ENCODE measurements at regions not wholly inside any gene's neighbourhood (a gene's known extent, or its start where the extent isn't known, plus 50 kb on each side); places are given as distances from the start of the nearest gene placed in this dataset.
A peak's percentile ranks its signal among the peaks of the same experiment; 100 is the strongest.

DNA sequence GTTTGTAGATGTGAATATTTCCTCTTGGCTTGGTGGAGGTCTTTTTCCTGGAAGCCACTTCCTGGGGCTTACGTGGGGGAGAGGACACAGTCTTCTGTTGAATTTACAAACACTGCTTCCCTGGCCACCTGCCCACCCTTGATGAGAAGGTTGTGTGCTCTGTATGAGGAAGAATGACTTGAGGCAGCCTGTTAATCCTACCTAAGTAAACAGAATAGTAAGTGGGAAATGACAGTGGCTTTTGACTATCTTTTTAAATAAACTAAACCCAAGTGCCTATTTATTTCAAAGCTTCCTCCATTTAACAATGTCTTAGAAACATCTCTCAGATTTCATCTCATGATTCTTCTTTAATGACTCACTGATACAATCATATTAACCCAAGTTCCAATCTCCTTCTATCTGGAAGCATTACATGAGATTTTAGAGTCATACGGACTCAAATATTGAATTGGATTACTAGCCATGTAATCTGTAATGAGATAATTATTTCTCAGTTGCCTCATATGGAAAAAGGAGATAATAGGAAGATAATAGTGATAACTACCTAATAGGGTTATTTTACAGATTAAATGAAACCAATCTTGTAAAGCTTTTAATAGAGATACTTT, 96.6 kb upstream of the SMIM36 start:
- TF ChIP-seq CEBPB (IDR thresholded peaks at IDR 0.05) = no peak
- TF ChIP-seq CREB1 (IDR thresholded peaks at IDR 0.05; ENCODE audit: low read depth) = no peak

DNA sequence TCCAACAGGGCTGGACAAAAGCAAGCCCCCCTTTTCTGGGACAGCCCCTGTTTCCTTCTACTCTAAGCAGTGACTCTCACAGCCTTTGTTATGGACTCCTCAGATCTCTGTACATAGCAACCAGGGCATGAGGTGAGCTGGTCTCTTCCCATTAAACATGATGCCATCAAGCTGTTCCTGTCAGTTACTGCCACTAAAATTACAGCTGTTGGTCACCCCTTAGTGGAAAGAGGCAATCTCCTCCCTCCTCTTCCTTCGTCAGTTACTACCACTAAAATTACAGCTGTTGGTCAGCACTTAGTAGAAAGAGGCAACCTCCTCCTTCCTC, 95.2 kb upstream of the SMIM36 start:
- no peak for TF ChIP-seq ZBTB7A (IDR thresholded peaks at IDR 0.05; ENCODE audit: low read depth)
- no peak for TF ChIP-seq NFIC (IDR thresholded peaks at IDR 0.05)
- no peak for TF ChIP-seq USF1 (IDR thresholded peaks at IDR 0.05)
- no peak for TF ChIP-seq FOXM1 (IDR thresholded peaks at IDR 0.05; ENCODE audit: borderline replicate concordance, low read depth)

- TF ChIP-seq MAX (IDR thresholded peaks at IDR 0.05) (no peak), NFIC (IDR thresholded peaks at IDR 0.05) (no peak), TAF1 (IDR thresholded peaks at IDR 0.05; ENCODE audit: low read depth) (no peak), YY1 (IDR thresholded peaks at IDR 0.05; ENCODE audit: low read depth) (no peak), CREB1 (IDR thresholded peaks at IDR 0.05; ENCODE audit: low read depth) (no peak), EGR1 (IDR thresholded peaks at IDR 0.05) (no peak), ZBTB7A (IDR thresholded peaks at IDR 0.05; ENCODE audit: low read depth) (no peak), CEBPB (IDR thresholded peaks at IDR 0.05) (no peak), TCF12 (IDR thresholded peaks at IDR 0.05; ENCODE audit: low read depth) (no peak)
- TF ChIP-seq, protein P1, sequence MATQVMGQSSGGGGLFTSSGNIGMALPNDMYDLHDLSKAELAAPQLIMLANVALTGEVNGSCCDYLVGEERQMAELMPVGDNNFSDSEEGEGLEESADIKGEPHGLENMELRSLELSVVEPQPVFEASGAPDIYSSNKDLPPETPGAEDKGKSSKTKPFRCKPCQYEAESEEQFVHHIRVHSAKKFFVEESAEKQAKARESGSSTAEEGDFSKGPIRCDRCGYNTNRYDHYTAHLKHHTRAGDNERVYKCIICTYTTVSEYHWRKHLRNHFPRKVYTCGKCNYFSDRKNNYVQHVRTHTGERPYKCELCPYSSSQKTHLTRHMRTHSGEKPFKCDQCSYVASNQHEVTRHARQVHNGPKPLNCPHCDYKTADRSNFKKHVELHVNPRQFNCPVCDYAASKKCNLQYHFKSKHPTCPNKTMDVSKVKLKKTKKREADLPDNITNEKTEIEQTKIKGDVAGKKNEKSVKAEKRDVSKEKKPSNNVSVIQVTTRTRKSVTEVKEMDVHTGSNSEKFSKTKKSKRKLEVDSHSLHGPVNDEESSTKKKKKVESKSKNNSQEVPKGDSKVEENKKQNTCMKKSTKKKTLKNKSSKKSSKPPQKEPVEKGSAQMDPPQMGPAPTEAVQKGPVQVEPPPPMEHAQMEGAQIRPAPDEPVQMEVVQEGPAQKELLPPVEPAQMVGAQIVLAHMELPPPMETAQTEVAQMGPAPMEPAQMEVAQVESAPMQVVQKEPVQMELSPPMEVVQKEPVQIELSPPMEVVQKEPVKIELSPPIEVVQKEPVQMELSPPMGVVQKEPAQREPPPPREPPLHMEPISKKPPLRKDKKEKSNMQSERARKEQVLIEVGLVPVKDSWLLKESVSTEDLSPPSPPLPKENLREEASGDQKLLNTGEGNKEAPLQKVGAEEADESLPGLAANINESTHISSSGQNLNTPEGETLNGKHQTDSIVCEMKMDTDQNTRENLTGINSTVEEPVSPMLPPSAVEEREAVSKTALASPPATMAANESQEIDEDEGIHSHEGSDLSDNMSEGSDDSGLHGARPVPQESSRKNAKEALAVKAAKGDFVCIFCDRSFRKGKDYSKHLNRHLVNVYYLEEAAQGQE (IDR thresholded peaks at IDR 0.05; ENCODE audit: low read depth) = no peak
Measured at GRCh38 chr17:55605705-55606487, 94.6 kb upstream of the SMIM36 start.

DNA sequence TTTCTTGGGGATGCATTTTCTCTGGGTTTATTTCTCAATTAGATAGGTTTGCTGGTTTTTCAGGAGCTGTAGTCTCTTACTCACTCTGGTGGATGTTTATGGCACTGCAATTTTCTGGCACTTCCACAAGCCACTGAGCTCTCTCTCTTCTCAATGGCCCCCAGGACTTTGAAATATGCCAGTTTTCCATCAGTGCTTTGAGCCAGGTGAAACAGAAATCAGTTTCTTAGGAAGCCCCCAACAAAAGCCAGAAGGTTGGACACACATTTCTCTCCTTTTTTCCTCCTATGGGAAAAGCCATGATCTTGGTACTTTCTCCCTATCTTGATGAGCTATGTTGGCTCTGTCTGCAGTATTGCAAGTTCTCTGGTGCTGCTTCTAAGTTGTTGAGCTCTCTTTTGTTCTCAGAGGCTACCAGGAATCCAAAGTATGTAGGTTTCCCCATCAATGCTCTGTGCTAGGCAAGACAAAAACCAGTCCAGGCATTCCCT, 90.7 kb upstream of the SMIM36 start:
- TF ChIP-seq ZBTB7A (IDR thresholded peaks at IDR 0.05; ENCODE audit: low read depth) (no peak), CREB1 (IDR thresholded peaks at IDR 0.05; ENCODE audit: low read depth) (no peak), RAD21 (IDR thresholded peaks at IDR 0.05; ENCODE audit: low read depth) (peak; percentile 74), EP300 (IDR thresholded peaks at IDR 0.05; ENCODE audit: borderline replicate concordance) (no peak)
- TF ChIP-seq, protein P1 (IDR thresholded peaks at IDR 0.05; ENCODE audit: low read depth) = no peak

GRCh38 chr17:55598495-55598894, 87.2 kb upstream of the SMIM36 start:
- TF ChIP-seq ZBTB7A (IDR thresholded peaks at IDR 0.05; ENCODE audit: low read depth) (no peak), RAD21 (IDR thresholded peaks at IDR 0.05; ENCODE audit: low read depth) (no peak), USF1 (IDR thresholded peaks at IDR 0.05) (no peak), EP300 (IDR thresholded peaks at IDR 0.05; ENCODE audit: borderline replicate concordance) (no peak), EGR1 (IDR thresholded peaks at IDR 0.05) (no peak), TEAD4 (IDR thresholded peaks at IDR 0.05) (no peak), CEBPB (IDR thresholded peaks at IDR 0.05) (no peak), CREB1 (IDR thresholded peaks at IDR 0.05; ENCODE audit: low read depth) (no peak), TCF12 (IDR thresholded peaks at IDR 0.05; ENCODE audit: low read depth) (no peak), FOXM1 (IDR thresholded peaks at IDR 0.05; ENCODE audit: borderline replicate concordance, low read depth) (no peak), MAX (IDR thresholded peaks at IDR 0.05) (no peak), TAF1 (IDR thresholded peaks at IDR 0.05; ENCODE audit: low read depth) (no peak), YY1 (IDR thresholded peaks at IDR 0.05; ENCODE audit: low read depth) (no peak)
- TF ChIP-seq, protein P1 (IDR thresholded peaks at IDR 0.05; ENCODE audit: low read depth) = no peak

All from Ishikawa (cell line).